Astrocyte (in vitro differentiated cells and primary cell): ENCODE measurements at regions not wholly inside any gene's neighbourhood (a gene's known extent, or its start where the extent isn't known, plus 50 kb on each side); places are given as distances from the start of the nearest gene placed in this dataset.

Source experiments
- EZH2 ChIP-seq: IDR thresholded peaks from 2 replicates; pipeline ENCODE4 v1.6.1; 2012; ENCODE audit warnings: mild to moderate bottlenecking, low read length, inconsistent platforms; ENCODE audit not compliant: insufficient read depth
- TF ChIP-seq, protein P1 (sequence below): IDR thresholded peaks from 2 replicates; pipeline ENCODE4 v1.5.1; 2011; ENCODE audit warnings: low read depth, mild to moderate bottlenecking, inconsistent platforms, low read length, moderate library complexity; ENCODE audit not compliant: insufficient read depth

- TF ChIP-seq, protein P1, sequence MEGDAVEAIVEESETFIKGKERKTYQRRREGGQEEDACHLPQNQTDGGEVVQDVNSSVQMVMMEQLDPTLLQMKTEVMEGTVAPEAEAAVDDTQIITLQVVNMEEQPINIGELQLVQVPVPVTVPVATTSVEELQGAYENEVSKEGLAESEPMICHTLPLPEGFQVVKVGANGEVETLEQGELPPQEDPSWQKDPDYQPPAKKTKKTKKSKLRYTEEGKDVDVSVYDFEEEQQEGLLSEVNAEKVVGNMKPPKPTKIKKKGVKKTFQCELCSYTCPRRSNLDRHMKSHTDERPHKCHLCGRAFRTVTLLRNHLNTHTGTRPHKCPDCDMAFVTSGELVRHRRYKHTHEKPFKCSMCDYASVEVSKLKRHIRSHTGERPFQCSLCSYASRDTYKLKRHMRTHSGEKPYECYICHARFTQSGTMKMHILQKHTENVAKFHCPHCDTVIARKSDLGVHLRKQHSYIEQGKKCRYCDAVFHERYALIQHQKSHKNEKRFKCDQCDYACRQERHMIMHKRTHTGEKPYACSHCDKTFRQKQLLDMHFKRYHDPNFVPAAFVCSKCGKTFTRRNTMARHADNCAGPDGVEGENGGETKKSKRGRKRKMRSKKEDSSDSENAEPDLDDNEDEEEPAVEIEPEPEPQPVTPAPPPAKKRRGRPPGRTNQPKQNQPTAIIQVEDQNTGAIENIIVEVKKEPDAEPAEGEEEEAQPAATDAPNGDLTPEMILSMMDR, result no peak
- TF ChIP-seq EZH2, result no peak
Observed at GRCh38 chr14:83208341-83208740, 1674.7 kb upstream of the SEL1L start.
